ENCODE measurements at regions not wholly inside any gene's neighbourhood (a gene's known extent, or its start where the extent isn't known, plus 50 kb on each side); places are given as distances from the start of the nearest gene placed in this dataset.

DNA sequence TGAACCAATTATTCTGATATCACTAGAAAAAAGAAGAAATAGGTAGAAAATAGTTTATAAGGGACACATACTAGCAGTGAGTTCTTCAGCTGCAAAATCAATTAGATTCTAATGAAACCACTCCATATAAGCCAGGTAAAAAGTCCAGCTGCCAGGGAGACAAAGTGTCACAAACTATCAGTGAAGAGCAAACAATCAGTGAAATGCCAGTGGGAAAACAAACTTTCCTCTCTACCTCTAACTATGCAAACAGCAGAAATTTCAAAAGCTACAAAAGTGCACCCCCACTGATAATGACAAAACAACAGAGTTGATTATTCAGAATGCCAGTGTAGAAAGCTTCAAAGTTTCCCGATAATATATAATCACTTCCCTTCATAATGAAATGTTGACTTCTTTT is 637.2 kb upstream of the ITGA1 start:
- TF ChIP-seq, protein P1, sequence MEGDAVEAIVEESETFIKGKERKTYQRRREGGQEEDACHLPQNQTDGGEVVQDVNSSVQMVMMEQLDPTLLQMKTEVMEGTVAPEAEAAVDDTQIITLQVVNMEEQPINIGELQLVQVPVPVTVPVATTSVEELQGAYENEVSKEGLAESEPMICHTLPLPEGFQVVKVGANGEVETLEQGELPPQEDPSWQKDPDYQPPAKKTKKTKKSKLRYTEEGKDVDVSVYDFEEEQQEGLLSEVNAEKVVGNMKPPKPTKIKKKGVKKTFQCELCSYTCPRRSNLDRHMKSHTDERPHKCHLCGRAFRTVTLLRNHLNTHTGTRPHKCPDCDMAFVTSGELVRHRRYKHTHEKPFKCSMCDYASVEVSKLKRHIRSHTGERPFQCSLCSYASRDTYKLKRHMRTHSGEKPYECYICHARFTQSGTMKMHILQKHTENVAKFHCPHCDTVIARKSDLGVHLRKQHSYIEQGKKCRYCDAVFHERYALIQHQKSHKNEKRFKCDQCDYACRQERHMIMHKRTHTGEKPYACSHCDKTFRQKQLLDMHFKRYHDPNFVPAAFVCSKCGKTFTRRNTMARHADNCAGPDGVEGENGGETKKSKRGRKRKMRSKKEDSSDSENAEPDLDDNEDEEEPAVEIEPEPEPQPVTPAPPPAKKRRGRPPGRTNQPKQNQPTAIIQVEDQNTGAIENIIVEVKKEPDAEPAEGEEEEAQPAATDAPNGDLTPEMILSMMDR (IDR thresholded peaks at IDR 0.05) = no peak
- no peak for TF ChIP-seq EZH2 (IDR thresholded peaks at IDR 0.05)
- no peak for TF ChIP-seq EZH2phosphoT487 (IDR thresholded peaks at IDR 0.05)
